ENCODE measurements at regions not wholly inside any gene's neighbourhood (a gene's known extent, or its start where the extent isn't known, plus 50 kb on each side); places are given as distances from the start of the nearest gene placed in this dataset.

DNA sequence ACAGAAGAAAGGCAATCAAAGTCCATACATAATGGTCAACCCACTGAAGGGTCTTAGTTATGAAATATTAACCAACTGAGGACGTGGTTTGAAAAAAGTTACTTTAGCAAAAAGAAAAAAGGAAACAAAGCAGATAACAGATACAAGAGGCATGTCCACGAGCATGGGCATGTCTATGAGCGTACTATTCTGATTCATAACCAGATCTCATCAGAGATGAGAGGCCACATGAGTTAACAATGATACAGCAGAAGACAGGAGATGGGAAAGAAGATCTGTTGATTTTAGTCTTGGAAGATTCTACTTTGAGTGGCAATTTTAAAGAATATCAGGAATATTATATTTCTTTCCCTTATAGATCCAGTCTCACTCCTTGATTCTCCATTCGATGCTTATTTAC is 262.9 kb upstream of the SLITRK3 start:
- no peak for TF ChIP-seq POLR2A (IDR thresholded peaks at IDR 0.05; ENCODE audit: extremely low read depth, insufficient read length)
- TF ChIP-seq, protein P1, sequence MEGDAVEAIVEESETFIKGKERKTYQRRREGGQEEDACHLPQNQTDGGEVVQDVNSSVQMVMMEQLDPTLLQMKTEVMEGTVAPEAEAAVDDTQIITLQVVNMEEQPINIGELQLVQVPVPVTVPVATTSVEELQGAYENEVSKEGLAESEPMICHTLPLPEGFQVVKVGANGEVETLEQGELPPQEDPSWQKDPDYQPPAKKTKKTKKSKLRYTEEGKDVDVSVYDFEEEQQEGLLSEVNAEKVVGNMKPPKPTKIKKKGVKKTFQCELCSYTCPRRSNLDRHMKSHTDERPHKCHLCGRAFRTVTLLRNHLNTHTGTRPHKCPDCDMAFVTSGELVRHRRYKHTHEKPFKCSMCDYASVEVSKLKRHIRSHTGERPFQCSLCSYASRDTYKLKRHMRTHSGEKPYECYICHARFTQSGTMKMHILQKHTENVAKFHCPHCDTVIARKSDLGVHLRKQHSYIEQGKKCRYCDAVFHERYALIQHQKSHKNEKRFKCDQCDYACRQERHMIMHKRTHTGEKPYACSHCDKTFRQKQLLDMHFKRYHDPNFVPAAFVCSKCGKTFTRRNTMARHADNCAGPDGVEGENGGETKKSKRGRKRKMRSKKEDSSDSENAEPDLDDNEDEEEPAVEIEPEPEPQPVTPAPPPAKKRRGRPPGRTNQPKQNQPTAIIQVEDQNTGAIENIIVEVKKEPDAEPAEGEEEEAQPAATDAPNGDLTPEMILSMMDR (IDR thresholded peaks at IDR 0.05; ENCODE audit: low read depth, low read length): no peak
- TF ChIP-seq, protein P2, sequence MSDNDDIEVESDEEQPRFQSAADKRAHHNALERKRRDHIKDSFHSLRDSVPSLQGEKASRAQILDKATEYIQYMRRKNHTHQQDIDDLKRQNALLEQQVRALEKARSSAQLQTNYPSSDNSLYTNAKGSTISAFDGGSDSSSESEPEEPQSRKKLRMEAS (IDR thresholded peaks at IDR 0.05; ENCODE audit: low read depth, low read length): no peak
